ENCODE measurements at regions not wholly inside any gene's neighbourhood (a gene's known extent, or its start where the extent isn't known, plus 50 kb on each side); places are given as distances from the start of the nearest gene placed in this dataset.
"Not testable (repeated sequence)": the region's sequence is repeated elsewhere in the genome, so short reads cannot be mapped to it uniquely, and the experiment has no call there.

DNA sequence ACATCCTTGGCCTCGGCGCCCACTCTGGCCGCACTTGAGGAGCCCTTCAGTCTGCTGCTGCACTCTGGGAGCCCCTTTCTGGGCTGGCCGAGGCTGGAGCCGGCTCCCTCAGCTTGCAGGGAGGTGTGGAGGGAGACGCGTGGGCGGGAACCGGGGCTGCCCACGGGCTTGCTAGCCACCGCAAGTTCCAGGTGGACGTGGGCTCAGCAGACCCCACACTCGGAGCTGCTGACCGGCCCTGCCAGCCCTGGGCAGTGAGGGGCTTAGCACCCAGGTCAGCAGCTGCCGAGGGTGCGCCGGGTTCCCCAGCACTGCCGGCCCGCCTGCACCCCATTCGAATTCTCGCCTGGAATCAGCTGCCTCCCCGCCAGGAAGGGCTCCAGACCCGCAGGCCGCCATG lies 1892.3 kb upstream of the PCDH7 start:
- no peak for DNase-seq

DNA sequence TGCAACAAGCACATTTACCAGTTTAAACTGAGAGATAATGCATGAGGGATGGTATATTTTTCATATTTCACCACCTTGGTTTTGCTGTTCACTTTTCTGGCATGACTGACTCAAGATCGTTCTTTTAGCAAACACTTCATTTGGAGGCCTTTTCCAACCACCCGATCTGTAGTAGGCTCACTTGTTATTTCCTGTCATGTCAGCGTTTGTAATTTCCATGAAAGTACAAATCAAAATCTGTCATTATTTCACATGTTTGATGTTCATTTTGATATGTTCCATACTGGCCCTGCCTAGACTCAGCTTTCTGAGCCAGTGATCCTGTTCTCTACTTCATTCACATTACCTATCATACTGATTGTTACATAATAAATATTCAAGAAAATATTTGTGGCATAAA lies 1888.3 kb upstream of the PCDH7 start:
- DNase-seq, result no peak

DNA sequence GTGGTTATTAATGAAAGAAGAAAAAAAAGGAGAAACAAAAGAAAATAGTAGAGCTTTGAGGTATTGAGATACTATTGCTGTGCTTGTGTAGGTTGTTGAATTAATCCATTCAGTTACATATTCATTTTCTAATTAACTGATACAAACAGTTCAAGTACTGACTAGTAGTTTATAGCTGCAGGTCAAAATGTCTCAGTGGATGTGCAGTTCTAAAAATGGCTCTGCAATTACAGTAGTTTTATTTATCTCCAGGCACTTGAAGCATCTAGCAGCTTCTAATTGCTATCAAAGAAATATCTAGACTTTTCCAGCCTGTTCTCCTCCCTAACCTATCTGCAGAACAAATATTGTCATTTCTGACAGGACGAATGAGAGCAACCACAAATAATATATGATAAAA lies 1887.7 kb upstream of the PCDH7 start:
- no peak for DNase-seq

DNA sequence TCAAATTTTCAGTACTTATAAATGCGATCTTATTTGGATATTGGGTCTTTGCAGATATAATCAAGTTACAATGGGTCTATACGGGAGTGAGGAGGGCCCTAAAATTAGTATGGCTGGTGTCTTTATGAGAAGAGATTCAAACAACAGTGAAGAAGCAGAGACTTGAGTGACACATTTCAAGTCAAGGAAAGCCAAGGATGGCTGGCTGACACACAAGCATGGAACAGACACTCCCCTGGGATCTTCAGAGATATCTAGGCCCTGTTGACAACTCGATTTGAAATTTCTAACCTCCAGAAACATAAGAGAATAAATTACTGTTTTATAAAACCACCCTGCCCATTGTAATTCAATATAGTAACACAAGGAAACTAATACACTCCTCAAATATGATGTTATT lies 1886.0 kb upstream of the PCDH7 start:
- DNase-seq, result no peak

DNA sequence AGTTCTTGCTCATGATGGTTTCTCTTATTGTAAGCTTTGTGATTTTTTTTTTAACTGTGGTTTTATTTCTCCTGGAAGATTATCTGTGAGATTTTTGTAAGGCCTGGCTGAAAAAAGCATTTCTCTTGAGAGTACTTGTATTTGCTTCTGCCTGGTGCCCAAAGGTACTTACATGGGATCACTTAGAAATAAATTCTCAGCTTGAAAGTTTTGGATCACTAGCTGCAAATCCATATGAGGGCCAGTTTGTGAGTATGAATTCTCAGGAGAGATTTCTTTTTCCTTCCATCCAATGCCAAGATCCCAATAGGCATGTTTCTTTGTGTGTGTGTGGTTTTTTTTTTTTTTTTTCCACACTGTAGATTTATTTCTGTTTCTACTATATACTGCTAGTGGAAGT lies 1884.7 kb upstream of the PCDH7 start:
- no peak for DNase-seq

DNA sequence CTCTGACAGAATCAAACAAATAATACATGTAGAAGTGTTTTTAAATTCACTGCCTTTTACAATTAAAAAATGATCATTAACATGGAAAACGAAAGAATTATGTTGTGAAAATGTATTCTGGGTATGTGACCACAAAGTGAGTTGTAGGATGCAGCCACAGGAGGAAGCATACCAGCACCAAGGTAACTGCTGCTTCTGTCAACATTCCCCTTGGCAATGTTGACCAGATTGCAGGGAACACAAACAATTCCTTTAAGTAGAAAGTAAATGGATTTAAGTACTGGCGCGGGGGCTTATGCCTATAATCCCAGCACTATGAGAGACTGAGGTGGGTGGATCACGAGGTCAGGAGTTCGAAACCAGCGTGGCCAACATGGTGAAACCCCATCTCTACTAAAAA lies 1877.9 kb upstream of the PCDH7 start:
- no peak for DNase-seq

DNA sequence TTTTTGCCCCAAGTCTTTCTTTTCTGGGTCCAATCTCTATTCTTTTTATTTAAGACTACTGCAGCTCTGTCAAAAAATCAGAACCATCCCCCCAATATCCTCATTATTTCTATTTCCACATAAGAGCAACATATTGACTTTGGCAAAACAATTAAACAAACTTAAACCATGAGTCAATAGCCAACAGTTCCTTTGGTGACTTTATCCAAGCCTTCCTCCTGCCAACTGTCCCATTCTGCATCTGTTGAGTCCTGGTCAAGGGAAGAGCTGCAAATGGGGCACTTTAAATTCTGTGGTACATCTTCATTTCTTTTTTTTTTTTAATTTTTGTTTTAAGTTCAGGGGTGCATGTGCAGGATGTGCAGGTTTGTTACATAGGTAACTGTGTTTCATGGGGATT lies 1875.0 kb upstream of the PCDH7 start:
- no peak for DNase-seq

DNA sequence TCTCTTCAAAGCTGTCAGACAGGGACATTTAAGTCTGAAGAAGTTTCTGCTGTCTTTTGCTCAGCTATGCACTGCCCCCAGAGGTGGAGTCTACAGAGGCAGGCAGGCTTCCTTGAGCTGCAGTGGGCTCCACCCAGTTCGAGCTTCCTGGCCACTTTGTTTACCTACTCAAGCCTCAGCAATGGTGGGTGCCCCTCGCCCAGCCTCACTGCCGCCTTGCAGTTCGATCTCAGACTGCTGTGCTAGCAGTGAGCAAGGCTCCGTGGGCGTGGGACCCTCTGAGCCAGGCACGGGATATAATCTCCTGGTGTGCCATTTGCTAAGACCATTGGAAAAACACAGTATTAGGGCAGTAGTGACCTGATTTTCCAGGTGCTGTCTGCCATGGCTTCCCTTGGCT lies 1863.1 kb upstream of the PCDH7 start:
- not testable (repeated sequence) for DNase-seq

DNA sequence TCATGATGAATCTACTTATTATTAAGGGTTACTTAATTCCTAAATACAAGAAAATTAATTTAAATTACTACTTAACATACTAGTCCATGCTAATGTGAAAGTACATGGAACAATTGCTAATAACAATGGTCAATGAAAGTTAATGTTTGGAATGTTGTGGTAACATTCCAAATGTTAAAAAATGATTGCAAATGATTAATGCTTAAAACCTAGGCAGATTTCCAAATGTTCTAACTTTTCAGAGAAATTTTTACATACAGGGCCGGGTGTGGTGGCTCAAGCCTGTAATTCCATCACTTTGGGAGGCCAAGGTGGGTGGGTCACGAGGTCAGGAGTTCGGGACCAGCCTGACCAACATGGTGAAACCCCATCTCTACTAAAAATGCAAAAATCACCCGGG lies 1851.3 kb upstream of the PCDH7 start:
- no peak for DNase-seq

DNA sequence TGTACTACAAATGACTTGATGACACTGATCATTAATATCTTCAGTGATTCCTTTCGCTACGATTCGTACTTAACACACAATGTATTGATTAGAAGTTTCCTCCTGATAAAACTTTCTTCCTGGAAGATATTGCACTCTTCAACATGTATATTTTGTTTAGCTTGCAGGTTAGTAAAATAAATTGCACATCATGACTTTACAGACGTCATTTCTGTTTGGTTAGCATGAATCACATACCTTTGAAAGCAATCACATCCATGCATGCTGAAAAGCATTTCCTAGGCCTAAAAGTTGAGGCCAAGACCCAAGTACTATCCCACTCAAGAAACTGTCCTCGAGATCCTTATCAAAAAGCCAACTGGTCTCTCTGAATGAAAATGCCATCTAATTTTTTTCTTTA lies 1841.0 kb upstream of the PCDH7 start:
- DNase-seq, result no peak

DNA sequence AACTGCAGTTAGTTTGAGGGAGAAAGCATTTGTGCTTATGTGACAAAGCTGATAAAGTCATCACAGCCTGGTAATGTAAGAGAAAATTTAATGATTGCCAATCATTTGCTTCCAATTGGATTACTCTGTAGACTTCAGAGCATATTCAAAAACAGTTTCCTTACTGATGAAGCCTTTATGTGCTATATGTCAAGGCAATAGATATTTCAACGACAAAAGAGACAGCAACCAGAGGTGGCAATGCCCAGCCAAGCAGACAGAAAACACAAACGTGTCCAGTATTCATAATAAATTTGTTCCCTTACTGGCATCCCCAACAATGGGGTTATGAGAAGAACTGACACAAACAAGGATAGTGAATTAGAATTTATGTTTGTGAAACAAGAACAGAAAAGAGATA lies 1840.3 kb upstream of the PCDH7 start:
- no peak for DNase-seq

DNA sequence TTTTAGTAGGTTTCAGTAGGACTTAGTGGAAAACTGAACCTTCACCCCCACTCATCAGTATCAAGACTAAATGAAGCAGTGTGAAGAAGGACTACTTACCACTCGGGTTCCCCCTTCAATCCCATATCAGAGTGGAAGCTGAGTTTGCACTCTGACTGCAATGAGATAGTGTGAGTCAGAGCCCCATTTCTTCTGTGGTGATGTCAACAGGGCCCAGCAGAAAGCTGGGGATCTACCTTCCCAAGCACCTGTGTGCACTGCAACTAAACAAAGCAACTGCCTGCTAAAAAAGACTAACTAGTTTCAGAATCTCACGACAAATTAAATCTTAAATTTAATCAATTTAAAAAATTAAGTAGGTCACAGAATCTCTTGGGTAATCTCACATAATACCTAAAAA lies 1837.0 kb upstream of the PCDH7 start:
- DNase-seq, result no peak

DNA sequence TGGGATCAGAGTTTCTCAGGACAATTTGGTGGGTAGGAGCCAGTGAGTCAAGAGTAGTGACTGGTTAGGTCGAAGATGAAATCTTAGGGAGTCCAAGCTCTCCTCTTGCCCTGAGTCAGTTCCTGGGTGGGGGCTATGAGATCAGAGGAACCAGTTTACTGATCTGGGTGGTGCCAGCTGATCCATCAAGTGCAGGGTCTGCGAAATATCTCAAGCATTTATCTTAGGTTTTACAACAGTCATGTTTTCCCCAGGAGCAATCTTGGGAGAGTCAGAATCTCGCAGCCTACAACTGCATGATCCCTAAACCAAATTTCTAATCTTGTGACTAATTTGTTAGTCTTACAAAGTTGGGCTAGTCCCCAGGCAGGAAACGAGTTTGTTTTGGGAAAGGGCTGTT lies 1833.2 kb upstream of the PCDH7 start:
- no peak for DNase-seq

DNA sequence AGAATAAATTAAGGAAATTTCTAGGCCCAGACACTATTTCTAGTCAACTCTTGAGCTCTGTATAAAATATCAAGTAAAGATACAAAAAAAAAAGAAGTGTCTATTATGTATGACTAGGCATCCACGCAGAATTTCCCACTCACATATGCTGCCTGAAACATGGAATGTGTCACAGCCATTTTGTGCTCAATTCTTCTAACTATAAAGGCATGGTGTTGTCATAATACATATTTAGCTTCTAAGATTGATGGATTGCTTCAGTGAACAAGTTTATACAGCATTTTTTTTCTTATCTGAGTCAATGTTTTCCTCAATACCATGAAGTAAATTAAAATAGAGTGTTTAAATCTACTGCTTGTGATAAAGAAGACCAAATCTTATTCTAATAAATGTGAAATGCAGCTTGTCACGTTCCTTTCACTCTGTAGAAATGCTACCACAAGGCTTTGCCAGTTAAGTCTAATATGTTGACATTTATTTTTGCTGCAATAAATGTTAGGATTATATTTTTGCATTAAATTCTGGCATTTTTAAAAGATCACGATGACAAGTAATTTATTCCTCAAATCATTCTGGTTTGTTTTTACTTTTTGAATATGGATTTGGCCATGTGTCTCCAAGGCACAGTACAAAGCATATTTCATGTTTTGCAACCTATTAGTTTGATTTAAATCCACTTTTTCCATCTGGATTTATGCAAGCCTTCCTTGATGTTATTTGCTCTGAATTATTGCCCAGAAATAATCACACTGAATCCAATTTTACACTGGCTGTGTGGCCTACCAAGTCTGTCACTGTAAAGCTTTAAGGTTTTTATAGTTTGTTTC lies 1829.0 kb upstream of the PCDH7 start:
- DNase-seq, result peak; percentile 8

DNA sequence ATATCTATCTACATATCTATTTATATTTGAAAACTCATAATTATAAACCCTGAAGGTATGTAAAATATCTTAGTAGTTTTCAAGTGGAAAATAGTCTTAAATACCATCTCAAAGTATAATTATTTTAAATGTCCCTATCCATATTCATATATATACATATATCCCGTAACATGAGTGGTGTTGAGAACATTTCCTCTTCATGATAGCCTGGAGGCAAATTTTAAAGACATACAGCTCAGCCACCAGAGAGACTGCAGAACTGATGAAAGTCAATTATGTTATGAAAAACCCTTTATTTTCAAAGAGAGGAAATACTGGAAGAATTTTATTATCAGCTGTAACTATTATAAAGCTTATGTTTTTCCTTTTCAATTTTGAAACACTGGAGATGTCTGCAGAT lies 1806.7 kb upstream of the PCDH7 start:
- DNase-seq, result no peak

DNA sequence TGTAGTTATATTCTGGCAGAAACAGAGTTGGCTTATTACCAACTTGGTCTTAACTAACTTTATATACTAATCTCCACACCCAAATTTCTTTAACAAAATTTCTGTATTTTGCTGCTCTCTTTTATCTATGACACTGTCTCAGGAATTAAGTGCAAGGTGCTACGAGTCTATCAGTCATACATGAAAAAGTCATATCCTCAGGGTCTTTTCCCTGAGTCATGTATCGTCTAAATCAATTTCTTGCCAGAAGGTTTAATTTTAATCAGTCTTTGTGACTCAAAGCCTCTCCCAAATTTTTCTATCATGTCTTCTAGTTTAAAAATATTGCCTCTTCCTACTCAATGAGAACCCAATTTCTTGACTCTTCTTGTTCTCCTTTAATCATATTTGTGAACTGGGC lies 1803.6 kb upstream of the PCDH7 start:
- DNase-seq, result no peak

DNA sequence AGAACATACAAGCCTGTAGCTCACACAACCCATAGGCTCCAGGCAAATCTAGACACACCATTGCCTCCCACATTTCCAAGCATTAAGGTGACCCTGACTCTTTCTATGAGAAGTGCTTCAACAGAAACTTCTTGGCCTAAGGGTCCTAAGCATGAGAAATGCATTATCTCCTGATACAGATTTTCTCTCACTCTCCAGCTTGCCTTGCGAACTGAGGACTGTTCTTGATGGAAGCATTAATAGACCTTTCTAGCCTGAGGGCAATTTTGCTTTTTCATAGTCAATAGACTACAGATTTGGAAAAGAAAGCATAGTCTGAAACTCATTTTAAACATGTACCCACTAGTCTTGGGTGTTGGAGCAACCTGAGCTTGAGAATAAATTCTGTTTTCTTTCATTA lies 1801.3 kb upstream of the PCDH7 start:
- no peak for DNase-seq

DNA sequence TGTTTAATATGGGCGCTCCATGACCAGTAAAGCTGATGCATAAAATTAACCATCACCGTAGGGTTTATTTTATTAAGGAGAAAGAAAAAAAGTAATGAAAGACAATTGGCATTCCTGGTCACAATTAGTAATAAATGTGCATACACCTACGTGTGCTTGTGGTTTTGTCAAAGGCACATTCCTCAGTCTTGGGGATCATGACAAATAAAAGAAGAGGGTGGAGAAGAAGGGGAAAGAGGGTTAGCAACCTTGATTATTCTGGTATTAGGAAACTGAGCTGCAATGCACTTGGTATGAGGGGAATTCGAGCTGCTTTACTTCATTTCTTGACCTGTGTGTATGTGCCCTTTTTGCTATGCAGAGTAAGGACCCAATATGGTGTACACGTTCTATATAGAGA lies 1798.3 kb upstream of the PCDH7 start:
- no peak for DNase-seq

DNA sequence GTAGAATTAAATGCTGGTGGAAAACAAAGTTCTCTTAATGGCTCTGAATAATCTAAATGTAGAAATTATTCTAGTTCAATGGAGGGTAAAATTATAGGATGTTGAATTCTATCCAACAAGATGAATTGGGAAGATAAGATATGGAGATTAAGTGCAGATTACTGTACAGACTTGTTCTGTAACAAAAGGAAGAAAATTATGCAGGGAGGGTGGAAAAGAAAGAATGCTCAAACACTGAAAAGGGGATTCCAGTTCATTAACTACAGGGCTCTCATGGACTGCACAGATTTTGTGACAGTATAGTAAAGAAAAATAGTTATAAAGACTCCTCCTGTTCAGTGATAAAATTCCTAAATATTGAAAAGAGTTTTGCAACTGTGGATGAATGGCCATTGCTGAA lies 1794.0 kb upstream of the PCDH7 start:
- DNase-seq, result no peak

DNA sequence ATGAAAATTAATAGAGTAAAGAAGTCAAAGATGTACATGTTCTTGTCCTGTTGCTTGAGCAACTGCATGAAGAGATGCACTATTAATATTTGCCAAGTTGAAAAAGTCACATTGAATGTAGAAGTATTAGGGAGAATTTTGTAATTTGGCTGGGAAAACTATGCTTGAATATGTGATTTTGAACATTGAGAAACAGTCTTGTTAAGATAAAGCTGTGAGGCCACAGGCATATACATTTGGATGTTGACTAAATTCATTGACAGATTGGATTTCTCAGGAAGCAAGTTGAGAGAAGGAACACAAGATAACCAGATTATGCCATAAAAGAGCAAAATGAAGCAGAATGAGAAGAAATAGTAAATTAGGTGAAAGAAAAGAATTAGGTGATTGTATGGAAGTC lies 1777.5 kb upstream of the PCDH7 start:
- no peak for DNase-seq

DNA sequence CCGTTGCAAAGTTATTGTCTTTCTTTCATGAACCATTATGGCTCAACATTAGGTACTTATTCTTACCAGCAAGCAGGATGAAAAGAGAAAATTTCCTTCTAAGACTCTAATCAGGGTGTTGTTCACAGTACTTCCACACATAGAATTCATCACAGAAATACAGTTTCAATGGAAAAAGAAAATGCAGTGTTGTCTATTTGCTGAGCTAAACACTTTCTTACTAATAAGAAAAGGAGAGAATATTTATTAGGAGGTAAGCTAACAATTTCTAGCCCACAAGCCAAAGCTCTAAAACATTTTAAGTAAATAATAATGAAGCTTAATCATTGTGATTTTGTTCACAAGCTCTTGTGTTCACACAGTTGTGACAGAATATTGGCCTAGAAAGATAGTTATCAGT lies 1772.8 kb upstream of the PCDH7 start:
- no peak for DNase-seq

DNA sequence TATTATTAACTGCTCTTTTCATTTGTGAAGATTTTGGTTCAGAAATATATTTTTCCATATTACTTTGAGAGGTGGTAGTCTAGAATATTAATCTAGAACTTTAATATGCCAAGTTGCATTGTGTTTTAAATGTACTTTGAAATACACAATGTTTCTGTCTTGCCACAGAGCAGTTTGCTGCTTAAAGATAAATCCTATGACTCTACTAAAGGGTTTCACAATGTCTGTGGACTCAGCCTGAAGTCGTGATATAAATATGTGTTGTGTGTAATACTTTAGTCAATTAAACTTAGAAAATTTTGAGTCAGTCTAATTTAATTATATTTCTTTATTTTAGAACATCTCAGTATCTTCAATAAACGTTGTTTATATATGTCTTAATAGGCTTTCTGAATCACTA lies 1771.7 kb upstream of the PCDH7 start:
- no peak for DNase-seq

DNA sequence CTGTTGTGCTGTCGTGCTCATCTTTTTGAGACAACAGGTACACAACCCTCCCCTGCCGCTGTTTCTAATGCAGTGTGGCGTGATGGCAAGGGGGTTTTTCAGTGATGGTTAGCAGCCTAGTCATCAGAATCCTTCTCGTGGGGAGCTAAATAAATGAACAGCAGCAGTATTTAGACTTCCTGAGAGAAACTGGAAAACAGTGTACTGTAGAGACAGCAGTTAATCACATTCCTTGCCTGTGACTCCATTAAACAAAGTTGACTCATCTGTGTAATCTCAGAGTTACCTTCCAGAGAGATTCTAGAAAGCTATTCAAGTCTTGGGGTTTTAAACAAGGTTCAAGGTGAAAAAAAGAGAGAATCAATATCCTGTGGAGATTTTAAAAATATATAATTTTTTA lies 1753.2 kb upstream of the PCDH7 start:
- DNase-seq, result no peak

DNA sequence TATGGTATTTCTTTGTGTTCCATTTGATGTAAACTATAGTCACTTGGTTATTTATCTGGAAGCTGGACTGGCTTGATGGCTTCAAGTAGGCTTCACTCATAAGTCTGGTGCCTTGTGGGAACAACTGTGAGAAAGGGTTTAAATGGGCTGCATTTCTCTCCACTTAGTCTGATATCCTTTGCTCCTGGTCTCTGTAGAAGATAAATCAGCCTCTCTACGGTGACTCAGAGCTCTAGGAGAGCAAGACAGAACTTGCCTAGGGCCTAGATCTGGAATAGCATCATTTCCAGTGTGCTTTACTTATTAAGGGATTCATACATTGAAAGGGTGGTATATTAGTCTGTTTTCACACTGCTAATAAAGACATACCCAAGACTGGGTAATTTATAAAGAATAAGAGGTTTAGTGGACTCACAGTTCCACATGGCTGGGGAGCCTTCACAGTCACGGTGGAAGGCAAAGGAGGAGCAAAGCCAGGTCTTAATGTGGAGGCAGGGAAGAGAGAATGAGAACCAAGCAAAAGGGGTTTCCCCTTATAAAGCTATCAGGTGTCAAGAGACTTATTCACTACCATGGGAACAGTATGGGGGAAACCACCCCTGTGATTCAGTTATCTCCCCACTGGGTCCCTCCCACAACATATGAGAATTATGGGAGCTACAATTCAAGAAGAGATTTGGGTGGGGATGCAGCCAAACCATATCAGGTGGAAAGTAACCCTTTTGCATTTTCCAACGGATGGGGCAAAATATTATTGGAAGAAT lies 1746.4 kb upstream of the PCDH7 start:
- DNase-seq, result no peak

Data from left kidney (tissue), 1 donor.